H1 (cell line): ENCODE measurements at regions not wholly inside any gene's neighbourhood (a gene's known extent, or its start where the extent isn't known, plus 50 kb on each side); places are given as distances from the start of the nearest gene placed in this dataset.

Source experiments
- CTCF ChIA-PET: fragments of 300-600 bp; sonication (Branson Sonifier 250); formaldehyde crosslinking; loops from one replicate; lab custom pipeline; 2021; ENCODE audit not compliant: partially characterized antibody; lab: Charles Lee
- POLR2A ChIA-PET: fragments of 300-600 bp; sonication (Branson Sonifier 250); formaldehyde crosslinking; loops from one replicate; lab custom pipeline; 2021; ENCODE audit warnings: inconsistent platforms; ENCODE audit not compliant: partially characterized antibody; lab: Charles Lee
- DNase-seq, 2 experiments: peaks; one replicate each; pipeline versions ENCODE4 v3.0.0 to v3.0.0-alpha.2; 2010 to 2022; ENCODE audit warnings: low spot score in 2 of 2, low read depth in 1 of 2, mixed read lengths in 1 of 2
- FAIRE-seq: peaks from 2 replicates; lab custom pipeline; 2011; peaks lifted over from hg19 to GRCh38; lab: Jason Lieb, UNC
- H2AFZ ChIP-seq: 2 replicates; pipeline ENCODE4 v1.8.1; 2012; ENCODE audit warnings: low read length, inconsistent platforms
- H2AK5ac ChIP-seq: 2 replicates; pipeline ENCODE4 v1.6.1; 2013; ENCODE audit warnings: low read depth, low read length
- H2BK120ac ChIP-seq: replicated peaks from 2 replicates; pipeline ENCODE3; 2013; ENCODE audit warnings: low read depth, low read length, inconsistent platforms
- H2BK12ac ChIP-seq: 2 replicates; pipeline ENCODE4 v1.6.1; 2013; ENCODE audit warnings: low read depth, low read length
- H2BK15ac ChIP-seq: 2 replicates; pipeline ENCODE4 v1.6.1; 2013; ENCODE audit warnings: low read length
- H2BK20ac ChIP-seq: 2 replicates; pipeline ENCODE4 v1.6.1; 2013; ENCODE audit warnings: low read length
- H2BK5ac ChIP-seq: 2 replicates; pipeline ENCODE4 v1.6.1; 2013; ENCODE audit warnings: low read depth, low read length
- H3K14ac ChIP-seq: 2 replicates; pipeline ENCODE4 v1.6.1; 2013; ENCODE audit warnings: inconsistent platforms; ENCODE audit not compliant: insufficient read length
- H3K18ac ChIP-seq: 2 replicates; pipeline ENCODE4 v1.6.1; 2013; ENCODE audit warnings: low read length; ENCODE audit errors: extremely low read depth
- H3K23ac ChIP-seq: 2 replicates; pipeline ENCODE4 v1.6.1; 2013; ENCODE audit warnings: inconsistent platforms; ENCODE audit not compliant: insufficient read length
- H3K23me2 ChIP-seq: 2 replicates; pipeline ENCODE4 v1.6.1; 2013; ENCODE audit warnings: low read depth, low read length
- H3K27ac ChIP-seq: 2 replicates; pipeline ENCODE4 v1.6.1; 2011; ENCODE audit warnings: low read depth, low read length, inconsistent platforms
- H3K27me3 ChIP-seq, 4 experiments: replicated peaks in 1 of 4; 1 replicate in 1 of 4; 2 replicates in 3 of 4; pipeline versions ENCODE4 v1.6.1 to v1.8.1; 2011 to 2013; ENCODE audit warnings: low read length in 3 of 4, mild to moderate bottlenecking in 3 of 4, inconsistent platforms in 2 of 4, mixed read lengths in 2 of 4, moderate library complexity in 1 of 4; ENCODE audit not compliant: control insufficient read depth in 3 of 4, insufficient read depth in 3 of 4; ENCODE audit errors: extremely low read depth in 1 of 4
- H3K36me3 ChIP-seq, 4 experiments: 2 replicates each; pipeline versions ENCODE4 v1.6.1 to v1.8.1; 2011 to 2013; ENCODE audit warnings: mild to moderate bottlenecking in 4 of 4, low read length in 3 of 4, moderate library complexity in 2 of 4, control low read depth in 1 of 4, inconsistent platforms in 1 of 4; ENCODE audit not compliant: insufficient read depth in 4 of 4, control insufficient read depth in 2 of 4
- H3K4ac ChIP-seq: replicated peaks from 2 replicates; pipeline ENCODE3; 2013; ENCODE audit warnings: low read length, low read depth, mixed read lengths, inconsistent platforms; ENCODE audit not compliant: insufficient read length
- H3K4me1 ChIP-seq, 4 experiments: replicated peaks in 1 of 4; 1 replicate in 1 of 4; 2 replicates in 3 of 4; pipeline versions ENCODE4 v1.6.1 to v1.8.1; 2011 to 2013; ENCODE audit warnings: low read length in 3 of 4, inconsistent platforms in 2 of 4, mixed read lengths in 1 of 4; ENCODE audit not compliant: insufficient read depth in 4 of 4, control insufficient read depth in 3 of 4
- H3K4me2 ChIP-seq, 2 experiments: 2 replicates each; pipeline versions ENCODE4 v1.6.1 to v1.8.1; 2011 to 2013; ENCODE audit warnings: low read depth in 2 of 2, low read length in 2 of 2, control low read depth in 1 of 2, inconsistent platforms in 1 of 2, mild to moderate bottlenecking in 1 of 2; ENCODE audit not compliant: insufficient read depth in 1 of 2
- H3K4me3 ChIP-seq, 4 experiments: fragments of 200-600, 300-600 bp in 1 of 4; sonication (generic), shearing (Covaris generic), sonication (Bioruptor Twin) in 1 of 4; 2 replicates each; pipeline versions ENCODE4 v1.5.1 to v1.8.1; 2011 to 2016; ENCODE audit warnings: low read length in 4 of 4, low read depth in 3 of 4, control low read depth in 2 of 4, inconsistent platforms in 2 of 4, mild to moderate bottlenecking in 2 of 4, mixed read lengths in 1 of 4, moderate library complexity in 1 of 4; ENCODE audit not compliant: insufficient read depth in 2 of 4; ENCODE audit errors: extremely low read depth in 1 of 4
- H3K56ac ChIP-seq: replicated peaks from 2 replicates; pipeline ENCODE3; 2013; ENCODE audit warnings: low read depth, mild to moderate bottlenecking, mixed read lengths, low read length, inconsistent platforms; ENCODE audit not compliant: insufficient read length
- H3K79me1 ChIP-seq: 2 replicates; pipeline ENCODE4 v1.6.1; 2013; ENCODE audit warnings: low read depth, low read length, control low read depth
- H3K79me2 ChIP-seq, 2 experiments: 2 replicates each; pipeline versions ENCODE4 v1.6.1 to v1.8.1; 2012 to 2013; ENCODE audit warnings: low read length in 2 of 2, mild to moderate bottlenecking in 2 of 2, inconsistent platforms in 1 of 2; ENCODE audit not compliant: insufficient read depth in 2 of 2, control insufficient read depth in 1 of 2
- H3K9ac ChIP-seq, 4 experiments: replicated peaks in 1 of 4; 1 replicate in 1 of 4; 2 replicates in 3 of 4; pipeline versions ENCODE4 v1.6.1 to v1.8.1; 2011 to 2013; ENCODE audit warnings: low read depth in 3 of 4, low read length in 3 of 4, control low read depth in 2 of 4, mild to moderate bottlenecking in 2 of 4, moderate library complexity in 2 of 4, inconsistent platforms in 1 of 4; ENCODE audit errors: extremely low read depth in 1 of 4
- H3K9me3 ChIP-seq, 2 experiments: 2 replicates each; pipeline versions ENCODE4 v1.6.1 to v1.8.1; 2012 to 2013; ENCODE audit warnings: mild to moderate bottlenecking in 2 of 2, moderate library complexity in 2 of 2, control low read depth in 1 of 2, inconsistent platforms in 1 of 2, low read depth in 1 of 2, low read length in 1 of 2, mixed read lengths in 1 of 2; ENCODE audit not compliant: insufficient read depth in 2 of 2
- H4K20me1 ChIP-seq, 2 experiments: replicated peaks in 1 of 2; 2 replicates each; pipeline versions ENCODE3 to v1.8.1; 2011 to 2013; ENCODE audit warnings: inconsistent platforms in 2 of 2, low read length in 2 of 2, mild to moderate bottlenecking in 1 of 2; ENCODE audit not compliant: insufficient read depth in 2 of 2, control insufficient read depth in 1 of 2
- H4K5ac ChIP-seq: 2 replicates; pipeline ENCODE4 v1.6.1; 2013; ENCODE audit warnings: low read length, low read depth, mixed read lengths, inconsistent platforms; ENCODE audit not compliant: insufficient read length
- H4K8ac ChIP-seq: 2 replicates; pipeline ENCODE4 v1.8.0; 2013; ENCODE audit warnings: mild to moderate bottlenecking, moderate library complexity, low read length, inconsistent platforms; ENCODE audit not compliant: insufficient read depth; ENCODE audit errors: extremely low read depth
- H4K91ac ChIP-seq: replicated peaks from 2 replicates; pipeline ENCODE3; 2013; ENCODE audit warnings: low read length, mixed read lengths, inconsistent platforms; ENCODE audit not compliant: insufficient read length
- CEBPB ChIP-seq: IDR thresholded peaks from 2 replicates; pipeline ENCODE4 v1.6.1; 2012; ENCODE audit warnings: low read depth, low read length
- CTBP2 ChIP-seq: IDR thresholded peaks from 2 replicates; pipeline ENCODE4 v1.7.0; 2011; ENCODE audit warnings: borderline replicate concordance, mild to moderate bottlenecking, moderate library complexity, mixed read lengths, low read length; ENCODE audit not compliant: insufficient read depth, insufficient read length
- E2F6 ChIP-seq: IDR thresholded peaks from 2 replicates; pipeline ENCODE4 v1.6.1; 2012; ENCODE audit warnings: inconsistent platforms
- POLR2A ChIP-seq, 2 experiments: IDR thresholded peaks; 1 replicate in 1 of 2; 2 replicates in 1 of 2; pipeline ENCODE4 v1.6.1; 2011; ENCODE audit warnings: low read depth in 2 of 2, low read length in 2 of 2, mild to moderate bottlenecking in 2 of 2; ENCODE audit errors: control extremely low read depth in 1 of 2
- RFX5 ChIP-seq: IDR thresholded peaks from 2 replicates; pipeline ENCODE4 v1.6.1; 2011; ENCODE audit warnings: low read depth, low read length, improper control_type of control experiment, borderline replicate concordance
- RXRA ChIP-seq: IDR thresholded peaks from 2 replicates; pipeline ENCODE4 v1.6.1; 2011; ENCODE audit warnings: low read depth, mild to moderate bottlenecking, low read length, moderate library complexity; ENCODE audit not compliant: insufficient read depth
- TAF1 ChIP-seq: IDR thresholded peaks from 2 replicates; pipeline ENCODE4 v1.6.1; 2011; ENCODE audit warnings: mild to moderate bottlenecking, low read depth, low read length
- WGBS, 2 experiments: shearing (Covaris generic) in 1 of 2; methylation state at CpG; one replicate each; pipeline versions ENCODE4 v1.1.6 to v1.1.7; 2013 to 2015; ENCODE audit warnings: low lambda C conversion rate in 2 of 2, mixed read lengths in 2 of 2, inconsistent platforms in 1 of 2, low coverage in 1 of 2, missing lambda C conversion rate in 1 of 2; ENCODE audit not compliant: insufficient replicate concordance in 2 of 2, insufficient coverage in 1 of 2, insufficient read length in 1 of 2; ENCODE audit errors: extremely low coverage in 1 of 2, missing lambda C conversion rate in 1 of 2; 5-methylcytosine and 5-hydroxymethylcytosine counted together

GRCh38 chr6:23531666-23532065 lies 594.3 kb upstream of the NRSN1 start:
- H3K4me3 ChIP-seq, result no peak overlapping the region
- 97% methylated on average over 2 of the region's 2 CpGs; no CpG with 5 or more reads in 1 of the 2 experiments for WGBS, 2 experiments
- H2BK12ac ChIP-seq, result no peak overlapping the region
- no peaks in the 10 kb centered on the region for H3K9me3 ChIP-seq
- no peaks in the 10 kb centered on the region for H3K79me1 ChIP-seq
- DNase-seq (no peak), FAIRE-seq (no peak)
- H2BK120ac ChIP-seq, result no peak overlapping the region
- no peak overlapping the region for H4K8ac ChIP-seq
- H3K23me2 ChIP-seq, result no peaks in the 10 kb centered on the region
- H2AFZ ChIP-seq, result no peak overlapping the region
- no peak overlapping the region for H3K4me2 ChIP-seq
- H2BK15ac ChIP-seq, result no peak overlapping the region
- TF ChIP-seq RFX5 (no peak), TAF1 (no peak), RXRA (no peak), CTBP2 (no peak), CEBPB (no peak), E2F6 (no peak), POLR2A (IDR thresholded peaks at IDR 0.05; ENCODE audit: control extremely low read depth in 1 of 2, low read depth in 2 of 2, low read length in 2 of 2) (no peak)
- no peak overlapping the region for H4K5ac ChIP-seq
- no peak overlapping the region for H3K27ac ChIP-seq
- no peak overlapping the region for H3K23ac ChIP-seq
- H3K4ac ChIP-seq, result no peak overlapping the region
- H2BK20ac ChIP-seq, result no peak overlapping the region
- CTCF ChIA-PET, result interaction anchor here (0.9 kb wide), 1 partner anchor 17 kb away, joined by 3 read pairs; no protein-coding TSS in a partner anchor
- H3K18ac ChIP-seq, result no peak overlapping the region
- no peaks in the 10 kb centered on the region for H3K27me3 ChIP-seq
- no peaks in the 10 kb centered on the region for H3K36me3 ChIP-seq
- no peak overlapping the region for H4K91ac ChIP-seq
- H3K4me1 ChIP-seq, result no peaks in the 10 kb centered on the region
- POLR2A ChIA-PET, result interaction anchor here (0.8 kb wide), 1 partner anchor 13 kb away, joined by 3 read pairs; no protein-coding TSS in a partner anchor
- H2AK5ac ChIP-seq, result no peak overlapping the region
- H3K79me2 ChIP-seq, result no peaks in the 10 kb centered on the region
- H2BK5ac ChIP-seq, result no peak overlapping the region
- H3K9ac ChIP-seq, result no peak overlapping the region
- no peak overlapping the region for H3K56ac ChIP-seq
- no peaks in the 10 kb centered on the region for H4K20me1 ChIP-seq
- H3K14ac ChIP-seq, result no peak overlapping the region
